ENCODE measurements at regions not wholly inside any gene's neighbourhood (a gene's known extent, or its start where the extent isn't known, plus 50 kb on each side); places are given as distances from the start of the nearest gene placed in this dataset.

- DNase-seq (ENCODE audit: low read depth), result no peak
Measured at GRCh38 chr1:244196571-244197285, 145.6 kb downstream of the ZBTB18 start.

GRCh38 chr1:244197851-244198375, 146.8 kb downstream of the ZBTB18 start:
- DNase-seq (ENCODE audit: low read depth), result no peak

GRCh38 chr1:244199902-244200301, 148.8 kb downstream of the ZBTB18 start:
- no peak for DNase-seq (ENCODE audit: low read depth)

GRCh38 chr1:244200596-244200995, 149.5 kb downstream of the ZBTB18 start:
- DNase-seq (ENCODE audit: low read depth), result no peak

GRCh38 chr1:244201750-244202149, 150.7 kb downstream of the ZBTB18 start:
- DNase-seq (ENCODE audit: low read depth), result no peak

GRCh38 chr1:244204004-244204403, 152.9 kb downstream of the ZBTB18 start:
- DNase-seq (ENCODE audit: low read depth), result no peak

- DNase-seq (ENCODE audit: low read depth), result no peak
Measured at GRCh38 chr1:244205171-244205570, 154.1 kb downstream of the ZBTB18 start.

GRCh38 chr1:244205906-244206305, 154.8 kb downstream of the ZBTB18 start:
- no peak for DNase-seq (ENCODE audit: low read depth)

GRCh38 chr1:244207042-244207934, 156.2 kb downstream of the ZBTB18 start:
- no peak for DNase-seq (ENCODE audit: low read depth)

- DNase-seq (ENCODE audit: low read depth), result no peak
Measured at GRCh38 chr1:244207935-244208244, 156.8 kb downstream of the ZBTB18 start.

- no peak for DNase-seq (ENCODE audit: low read depth)
Measured at GRCh38 chr1:244209955-244210354, 158.9 kb downstream of the ZBTB18 start.

- no peak for DNase-seq (ENCODE audit: low read depth)
Measured at GRCh38 chr1:244210884-244211558, 159.9 kb downstream of the ZBTB18 start.

- DNase-seq (ENCODE audit: low read depth), result no peak
Measured at GRCh38 chr1:244211559-244211944, 160.5 kb downstream of the ZBTB18 start.

GRCh38 chr1:244212219-244212618, 161.1 kb downstream of the ZBTB18 start:
- DNase-seq (ENCODE audit: low read depth), result no peak

GRCh38 chr1:244212797-244213475, 161.9 kb downstream of the ZBTB18 start:
- no peak for DNase-seq (ENCODE audit: low read depth)

GRCh38 chr1:244214009-244214967, 163.2 kb downstream of the ZBTB18 start:
- no peak for DNase-seq (ENCODE audit: low read depth)

GRCh38 chr1:244216836-244217235, 165.8 kb downstream of the ZBTB18 start:
- no peak for DNase-seq (ENCODE audit: low read depth)

GRCh38 chr1:244217711-244218110, 166.6 kb downstream of the ZBTB18 start:
- DNase-seq (ENCODE audit: low read depth), result no peak

- no peak for DNase-seq (ENCODE audit: low read depth)
Measured at GRCh38 chr1:244218220-244218619, 167.1 kb downstream of the ZBTB18 start.

- DNase-seq (ENCODE audit: low read depth), result no peak
Measured at GRCh38 chr1:244219149-244219548, 168.1 kb downstream of the ZBTB18 start.

GRCh38 chr1:244219802-244220201, 168.7 kb downstream of the ZBTB18 start:
- DNase-seq (ENCODE audit: low read depth), result no peak
